SK-N-SH (cell line): ENCODE measurements at regions not wholly inside any gene's neighbourhood (a gene's known extent, or its start where the extent isn't known, plus 50 kb on each side); places are given as distances from the start of the nearest gene placed in this dataset.

ENCODE experiments used
- CTCF ChIA-PET: fragments of 300-600, 350-600 bp; formaldehyde crosslinking; extraction: SDS; loops from one replicate; lab custom pipeline; 2021; lab: Yijun Ruan, JAX
- POLR2A ChIA-PET: fragments of 350-600 bp; sonication (Branson Sonifier 250); formaldehyde crosslinking; extraction: SDS; loops from one replicate; lab custom pipeline; 2020; ENCODE audit warnings: antibody characterized with exemption, inconsistent platforms; lab: Yijun Ruan, JAX
- DNase-seq: peaks from one replicate; pipeline ENCODE4 v3.0.0; 2012
- H2AFZ ChIP-seq: fragments of 200-600 bp; sonication (generic); 2 replicates; pipeline ENCODE4 v1.8.1; 2016; ENCODE audit warnings: antibody characterized with exemption, mild to moderate bottlenecking, low read depth
- H3F3A ChIP-seq: fragments of 200-600 bp; sonication (generic); replicated peaks from 2 replicates; pipeline ENCODE3; 2016; ENCODE audit warnings: antibody characterized with exemption, mild to moderate bottlenecking; ENCODE audit not compliant: insufficient read depth
- H3K27ac ChIP-seq, 2 experiments: fragments of 200-500 bp in 1 of 2; fragments of 200-600 bp in 1 of 2; sonication (Bioruptor generic) in 1 of 2; sonication (generic), shearing (Covaris generic) in 1 of 2; 2 replicates each; pipeline versions ENCODE4 v1.5.1 to v1.6.1; 2014 to 2016; ENCODE audit warnings: low read depth in 2 of 2, inconsistent platforms in 1 of 2, low read length in 1 of 2, mild to moderate bottlenecking in 1 of 2, mixed read lengths in 1 of 2
- H3K27me3 ChIP-seq: fragments of 200-600 bp; sonication (generic), shearing (Covaris generic); 2 replicates; pipeline ENCODE4 v1.6.1; 2016; ENCODE audit warnings: mixed run types; ENCODE audit not compliant: insufficient read depth
- H3K36me3 ChIP-seq, 2 experiments: fragments of 200-500 bp in 1 of 2; fragments of 200-600 bp in 1 of 2; sonication (Bioruptor generic) in 1 of 2; sonication (generic) in 1 of 2; replicated peaks in 1 of 2; 2 replicates each; pipeline versions ENCODE3 to v1.5.1; 2014 to 2016; ENCODE audit warnings: low read length in 1 of 2, mild to moderate bottlenecking in 1 of 2; ENCODE audit not compliant: insufficient read depth in 2 of 2, control insufficient read depth in 1 of 2
- H3K4me1 ChIP-seq, 2 experiments: fragments of 200-500 bp in 1 of 2; fragments of 200-600 bp in 1 of 2; sonication (Bioruptor generic) in 1 of 2; sonication (generic), shearing (Covaris generic) in 1 of 2; 2 replicates each; pipeline versions ENCODE4 v1.5.1 to v1.6.1; 2014 to 2016; ENCODE audit warnings: low read depth in 1 of 2, low read length in 1 of 2, mixed run types in 1 of 2; ENCODE audit not compliant: insufficient read depth in 2 of 2, control insufficient read depth in 1 of 2
- H3K4me2 ChIP-seq: fragments of 200-600 bp; sonication (generic), shearing (Covaris generic); 2 replicates; pipeline ENCODE4 v1.6.1; 2017; ENCODE audit warnings: mixed run types
- H3K4me3 ChIP-seq, 2 experiments: fragments of 200-500 bp in 1 of 2; fragments of 200-600 bp in 1 of 2; sonication (Bioruptor generic) in 1 of 2; sonication (generic), shearing (Covaris generic) in 1 of 2; 2 replicates each; pipeline versions ENCODE4 v1.5.1 to v1.8.1; 2014 to 2016; ENCODE audit warnings: low read depth in 2 of 2, inconsistent platforms in 1 of 2, low read length in 1 of 2, mild to moderate bottlenecking in 1 of 2, mixed read lengths in 1 of 2, moderate library complexity in 1 of 2
- H3K79me2 ChIP-seq: fragments of 200-600 bp; sonication (generic); 2 replicates; pipeline ENCODE4 v1.8.1; 2017; ENCODE audit warnings: mild to moderate bottlenecking; ENCODE audit not compliant: insufficient read depth
- H3K9ac ChIP-seq: fragments of 200-600 bp; sonication (generic); 2 replicates; pipeline ENCODE4 v1.6.1; 2017; ENCODE audit warnings: mixed run types
- H3K9me2 ChIP-seq: fragments of 200-600 bp; sonication (generic); 2 replicates; pipeline ENCODE4 v1.6.1; 2017; ENCODE audit warnings: mixed run types
- H3K9me3 ChIP-seq: fragments of 200-600 bp; sonication (generic); 2 replicates; pipeline ENCODE4 v1.6.1; 2017; ENCODE audit warnings: mixed run types, mild to moderate bottlenecking, moderate library complexity
- H4K20me1 ChIP-seq: fragments of 200-600 bp; sonication (generic); 2 replicates; pipeline ENCODE4 v1.6.1; 2017; ENCODE audit warnings: mild to moderate bottlenecking, mixed run types; ENCODE audit not compliant: insufficient read depth
- ELF1 ChIP-seq: IDR thresholded peaks from 2 replicates; pipeline ENCODE4 v1.4.0; 2012
- EP300 ChIP-seq, 2 experiments: IDR thresholded peaks; 2 replicates each; pipeline versions ENCODE4 v1.4.0 to v1.6.1; 2012; ENCODE audit warnings: borderline replicate concordance in 1 of 2, low read depth in 1 of 2, low read length in 1 of 2
- FOXJ3 ChIP-seq: sonication (generic); formaldehyde crosslinking; IDR thresholded peaks from 2 replicates; pipeline ENCODE4 v1.5.1; 2020; ENCODE audit warnings: mild to moderate bottlenecking, missing genetic modification reagents
- GATA2 ChIP-seq: sonication (generic); formaldehyde crosslinking; IDR thresholded peaks from 2 replicates; pipeline ENCODE4 v1.5.0; 2020; ENCODE audit warnings: mild to moderate bottlenecking, missing genetic modification reagents
- JUND ChIP-seq: IDR thresholded peaks from 2 replicates; pipeline ENCODE4 v1.4.0; 2012
- MXI1 ChIP-seq: IDR thresholded peaks from 2 replicates; pipeline ENCODE4 v1.6.1; 2012; ENCODE audit warnings: mild to moderate bottlenecking, low read depth, low read length, improper control_type of control experiment
- NRF1 ChIP-seq: IDR thresholded peaks from 2 replicates; pipeline ENCODE4 v1.6.1; 2012; ENCODE audit warnings: low read depth, mild to moderate bottlenecking, low read length
- POLR2AphosphoS5 ChIP-seq: IDR thresholded peaks from 2 replicates; pipeline ENCODE4 v1.6.1; 2012; ENCODE audit warnings: low read depth, low read length
- SMC3 ChIP-seq: IDR thresholded peaks from 2 replicates; pipeline ENCODE4 v1.6.1; 2012; ENCODE audit warnings: low read depth, low read length, improper control_type of control experiment
- TAF1 ChIP-seq: IDR thresholded peaks from 2 replicates; pipeline ENCODE4 v1.6.1; 2012; ENCODE audit warnings: low read depth, mild to moderate bottlenecking, low read length, moderate library complexity, borderline replicate concordance
- TCF12 ChIP-seq: IDR thresholded peaks from 2 replicates; pipeline ENCODE4 v1.4.0; 2012
- YY1 ChIP-seq: IDR thresholded peaks from 2 replicates; pipeline ENCODE4 v1.4.0; 2012; ENCODE audit warnings: low read depth, mild to moderate bottlenecking
- WGBS: methylation state at CpG from one replicate; pipeline ENCODE4 v1.1.6; 2017; ENCODE audit warnings: low lambda C conversion rate; 5-methylcytosine and 5-hydroxymethylcytosine counted together
- TF ChIP-seq, protein P1 (sequence below): IDR thresholded peaks from 2 replicates; pipeline ENCODE4; 2012
- TF ChIP-seq, protein P2 (sequence below): IDR thresholded peaks from 2 replicates; pipeline ENCODE4 v1.6.1; 2012; ENCODE audit warnings: mild to moderate bottlenecking, low read depth, low read length, moderate library complexity
- TF ChIP-seq, protein P3 (sequence below): fragments of 200-600 bp; sonication (generic); IDR thresholded peaks from 2 replicates; pipeline ENCODE4 v1.6.1; 2017; ENCODE audit warnings: antibody characterized with exemption, mild to moderate bottlenecking, moderate library complexity

DNA sequence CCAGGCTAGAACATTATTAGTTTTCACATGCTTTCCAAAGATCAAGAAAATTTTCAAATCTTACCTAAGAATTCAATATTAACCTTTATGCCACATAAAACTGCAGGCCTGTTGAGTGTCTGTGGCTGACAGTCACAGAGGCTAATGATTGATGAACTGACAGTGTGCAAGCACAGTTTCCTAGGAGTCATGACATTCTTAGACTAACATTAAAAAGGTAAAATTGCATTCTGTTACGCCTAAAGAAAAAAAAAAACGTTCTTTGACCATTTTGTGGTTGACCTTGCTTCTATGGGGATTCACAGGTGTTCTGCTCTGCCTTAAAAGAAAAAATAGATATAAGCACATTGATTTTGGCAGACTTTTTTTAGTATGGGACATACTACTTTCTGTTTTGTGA is 1776.2 kb downstream of the PCDH9 start:
- Histone ChIP-seq H2AFZ (no peak overlapping the region), H3K27ac (no peak overlapping the region), H3K9me2 (no peaks in the 10 kb centered on the region), H3K79me2 (no peaks in the 10 kb centered on the region), H3K27me3 (no peaks in the 10 kb centered on the region), H3K36me3 (no peaks in the 10 kb centered on the region), H4K20me1 (no peaks in the 10 kb centered on the region), H3K4me2 (no peak overlapping the region), H3F3A (no peaks in the 10 kb centered on the region), H3K9ac (no peak overlapping the region), H3K4me1 (no peaks in the 10 kb centered on the region; a peak in 1 of 4 replicates), H3K9me3 (no peaks in the 10 kb centered on the region), H3K4me3 (no peak overlapping the region)
- CTCF ChIA-PET: no interaction called here
- 64% methylated on average over 2 of the region's 2 CpGs for WGBS
- TF ChIP-seq JUND (no peak), GATA2 (no peak), TAF1 (no peak), FOXJ3 (CRISPR knock-in tag) (no peak), NRF1 (no peak)
- TF ChIP-seq, protein P1, sequence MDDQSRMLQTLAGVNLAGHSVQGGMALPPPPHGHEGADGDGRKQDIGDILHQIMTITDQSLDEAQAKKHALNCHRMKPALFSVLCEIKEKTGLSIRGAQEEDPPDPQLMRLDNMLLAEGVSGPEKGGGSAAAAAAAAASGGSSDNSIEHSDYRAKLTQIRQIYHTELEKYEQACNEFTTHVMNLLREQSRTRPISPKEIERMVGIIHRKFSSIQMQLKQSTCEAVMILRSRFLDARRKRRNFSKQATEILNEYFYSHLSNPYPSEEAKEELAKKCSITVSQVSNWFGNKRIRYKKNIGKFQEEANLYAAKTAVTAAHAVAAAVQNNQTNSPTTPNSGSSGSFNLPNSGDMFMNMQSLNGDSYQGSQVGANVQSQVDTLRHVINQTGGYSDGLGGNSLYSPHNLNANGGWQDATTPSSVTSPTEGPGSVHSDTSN: peak; percentile 21; the same call in 1 of the 2 replicates
- POLR2A ChIA-PET: no interaction called here
- no peak for DNase-seq

DNA sequence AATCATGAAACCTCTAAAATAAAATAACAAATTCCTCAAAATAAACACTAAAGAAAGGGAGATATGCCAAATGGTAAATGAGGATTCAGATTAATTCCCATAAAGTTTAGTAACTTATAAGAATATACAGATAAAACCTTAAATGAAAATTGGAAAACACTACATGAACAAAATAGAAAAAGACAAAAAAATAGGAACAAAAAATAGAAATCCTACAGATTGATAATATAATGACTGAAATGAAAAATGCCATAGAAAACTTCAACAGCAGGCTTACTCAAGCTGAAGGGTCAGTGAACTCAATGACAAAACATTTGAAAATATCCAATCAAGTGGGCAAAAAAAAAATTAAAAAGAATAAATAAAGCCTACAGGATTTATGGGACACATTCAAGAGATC is 1784.8 kb downstream of the PCDH9 start:
- Histone ChIP-seq H4K20me1 (no peaks in the 10 kb centered on the region), H2AFZ (no peak overlapping the region), H3K27ac (no peak overlapping the region), H3K4me3 (no peak overlapping the region), H3F3A (no peaks in the 10 kb centered on the region), H3K9me3 (no peaks in the 10 kb centered on the region), H3K9ac (no peak overlapping the region), H3K9me2 (no peaks in the 10 kb centered on the region), H3K36me3 (no peaks in the 10 kb centered on the region), H3K4me1 (no peaks in the 10 kb centered on the region), H3K79me2 (no peaks in the 10 kb centered on the region), H3K27me3 (no peaks in the 10 kb centered on the region), H3K4me2 (no peak overlapping the region)
- DNase-seq: no peak
- POLR2A ChIA-PET: no interaction called here
- CTCF ChIA-PET: no interaction called here
- no peak for TF ChIP-seq JUND
- TF ChIP-seq TCF12: no peak
- no peak for TF ChIP-seq MXI1
- TF ChIP-seq, protein P2, sequence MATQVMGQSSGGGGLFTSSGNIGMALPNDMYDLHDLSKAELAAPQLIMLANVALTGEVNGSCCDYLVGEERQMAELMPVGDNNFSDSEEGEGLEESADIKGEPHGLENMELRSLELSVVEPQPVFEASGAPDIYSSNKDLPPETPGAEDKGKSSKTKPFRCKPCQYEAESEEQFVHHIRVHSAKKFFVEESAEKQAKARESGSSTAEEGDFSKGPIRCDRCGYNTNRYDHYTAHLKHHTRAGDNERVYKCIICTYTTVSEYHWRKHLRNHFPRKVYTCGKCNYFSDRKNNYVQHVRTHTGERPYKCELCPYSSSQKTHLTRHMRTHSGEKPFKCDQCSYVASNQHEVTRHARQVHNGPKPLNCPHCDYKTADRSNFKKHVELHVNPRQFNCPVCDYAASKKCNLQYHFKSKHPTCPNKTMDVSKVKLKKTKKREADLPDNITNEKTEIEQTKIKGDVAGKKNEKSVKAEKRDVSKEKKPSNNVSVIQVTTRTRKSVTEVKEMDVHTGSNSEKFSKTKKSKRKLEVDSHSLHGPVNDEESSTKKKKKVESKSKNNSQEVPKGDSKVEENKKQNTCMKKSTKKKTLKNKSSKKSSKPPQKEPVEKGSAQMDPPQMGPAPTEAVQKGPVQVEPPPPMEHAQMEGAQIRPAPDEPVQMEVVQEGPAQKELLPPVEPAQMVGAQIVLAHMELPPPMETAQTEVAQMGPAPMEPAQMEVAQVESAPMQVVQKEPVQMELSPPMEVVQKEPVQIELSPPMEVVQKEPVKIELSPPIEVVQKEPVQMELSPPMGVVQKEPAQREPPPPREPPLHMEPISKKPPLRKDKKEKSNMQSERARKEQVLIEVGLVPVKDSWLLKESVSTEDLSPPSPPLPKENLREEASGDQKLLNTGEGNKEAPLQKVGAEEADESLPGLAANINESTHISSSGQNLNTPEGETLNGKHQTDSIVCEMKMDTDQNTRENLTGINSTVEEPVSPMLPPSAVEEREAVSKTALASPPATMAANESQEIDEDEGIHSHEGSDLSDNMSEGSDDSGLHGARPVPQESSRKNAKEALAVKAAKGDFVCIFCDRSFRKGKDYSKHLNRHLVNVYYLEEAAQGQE: no peak
- no peak for TF ChIP-seq SMC3
- TF ChIP-seq, protein P3, sequence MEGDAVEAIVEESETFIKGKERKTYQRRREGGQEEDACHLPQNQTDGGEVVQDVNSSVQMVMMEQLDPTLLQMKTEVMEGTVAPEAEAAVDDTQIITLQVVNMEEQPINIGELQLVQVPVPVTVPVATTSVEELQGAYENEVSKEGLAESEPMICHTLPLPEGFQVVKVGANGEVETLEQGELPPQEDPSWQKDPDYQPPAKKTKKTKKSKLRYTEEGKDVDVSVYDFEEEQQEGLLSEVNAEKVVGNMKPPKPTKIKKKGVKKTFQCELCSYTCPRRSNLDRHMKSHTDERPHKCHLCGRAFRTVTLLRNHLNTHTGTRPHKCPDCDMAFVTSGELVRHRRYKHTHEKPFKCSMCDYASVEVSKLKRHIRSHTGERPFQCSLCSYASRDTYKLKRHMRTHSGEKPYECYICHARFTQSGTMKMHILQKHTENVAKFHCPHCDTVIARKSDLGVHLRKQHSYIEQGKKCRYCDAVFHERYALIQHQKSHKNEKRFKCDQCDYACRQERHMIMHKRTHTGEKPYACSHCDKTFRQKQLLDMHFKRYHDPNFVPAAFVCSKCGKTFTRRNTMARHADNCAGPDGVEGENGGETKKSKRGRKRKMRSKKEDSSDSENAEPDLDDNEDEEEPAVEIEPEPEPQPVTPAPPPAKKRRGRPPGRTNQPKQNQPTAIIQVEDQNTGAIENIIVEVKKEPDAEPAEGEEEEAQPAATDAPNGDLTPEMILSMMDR: no peak
- TF ChIP-seq FOXJ3 (CRISPR knock-in tag): no peak
- no peak for TF ChIP-seq POLR2AphosphoS5
- TF ChIP-seq ELF1: no peak
- TF ChIP-seq TAF1: no peak
- TF ChIP-seq, protein P1: no peak
- no peak for TF ChIP-seq YY1
- no peak for TF ChIP-seq EP300 (IDR thresholded peaks at IDR 0.05; ENCODE audit: borderline replicate concordance in 1 of 2, low read depth in 1 of 2, low read length in 1 of 2)
